HG03280 (cell line): ENCODE measurements at regions not wholly inside any gene's neighbourhood (a gene's known extent, or its start where the extent isn't known, plus 50 kb on each side); places are given as distances from the start of the nearest gene placed in this dataset.
"Not testable (repeated sequence)": the region's sequence is repeated elsewhere in the genome, so short reads cannot be mapped to it uniquely, and the experiment has no call there.

Experiments used
- ATAC-seq: cut with Tn5 transposase; IDR thresholded peaks from one replicate; pipeline ENCODE4 v1.9.1; 2021; ENCODE audit warnings: mild to moderate bottlenecking, moderate library complexity; ENCODE audit not compliant: unreplicated experiment

- ATAC-seq, result no peak
Observed at GRCh38 chr16:66035096-66035495, 331.4 kb upstream of the CDH5 start.

- ATAC-seq, result no peak
Observed at GRCh38 chr16:66032841-66033240, 333.6 kb upstream of the CDH5 start.

- ATAC-seq, result no peak
Observed at GRCh38 chr16:66030036-66030435, 336.5 kb upstream of the CDH5 start.

- no peak for ATAC-seq
Observed at GRCh38 chr16:66028510-66029216, 337.8 kb upstream of the CDH5 start.

GRCh38 chr16:66026787-66027330 lies 339.6 kb upstream of the CDH5 start:
- ATAC-seq, result no peak

GRCh38 chr16:66026211-66026610 lies 340.3 kb upstream of the CDH5 start:
- no peak for ATAC-seq

GRCh38 chr16:66025751-66026150 lies 340.7 kb upstream of the CDH5 start:
- ATAC-seq, result no peak

- not testable (repeated sequence) for ATAC-seq
Observed at GRCh38 chr16:66024567-66024966, 341.9 kb upstream of the CDH5 start.

GRCh38 chr16:66023481-66023880 lies 343.0 kb upstream of the CDH5 start:
- no peak for ATAC-seq

GRCh38 chr16:66020642-66021041 lies 345.8 kb upstream of the CDH5 start:
- peak; percentile 69 for ATAC-seq

GRCh38 chr16:66020046-66020445 lies 346.4 kb upstream of the CDH5 start:
- ATAC-seq, result no peak

- not testable (repeated sequence) for ATAC-seq
Observed at GRCh38 chr16:66019502-66019901, 347.0 kb upstream of the CDH5 start.

- no peak for ATAC-seq
Observed at GRCh38 chr16:66014221-66014620, 352.3 kb upstream of the CDH5 start.

- no peak for ATAC-seq
Observed at GRCh38 chr16:66013486-66013885, 353.0 kb upstream of the CDH5 start.

GRCh38 chr16:66008136-66008535 lies 358.4 kb upstream of the CDH5 start:
- ATAC-seq, result no peak

GRCh38 chr16:66007717-66008116 lies 358.8 kb upstream of the CDH5 start:
- no peak for ATAC-seq

- no peak for ATAC-seq
Observed at GRCh38 chr16:66006485-66006884, 360.0 kb upstream of the CDH5 start.

GRCh38 chr16:66004699-66005098 lies 361.8 kb upstream of the CDH5 start:
- no peak for ATAC-seq

- no peak for ATAC-seq
Observed at GRCh38 chr16:66003201-66003600, 363.3 kb upstream of the CDH5 start.

- no peak for ATAC-seq
Observed at GRCh38 chr16:66002601-66003000, 363.9 kb upstream of the CDH5 start.

- no peak for ATAC-seq
Observed at GRCh38 chr16:66001432-66001831, 365.1 kb upstream of the CDH5 start.

GRCh38 chr16:65998443-65998842 lies 368.0 kb upstream of the CDH5 start:
- no peak for ATAC-seq

- no peak for ATAC-seq
Observed at GRCh38 chr16:65994291-65994690, 372.2 kb upstream of the CDH5 start.
